GM19397 (cell line): ENCODE measurements at regions not wholly inside any gene's neighbourhood (a gene's known extent, or its start where the extent isn't known, plus 50 kb on each side); places are given as distances from the start of the nearest gene placed in this dataset.
"Not testable (repeated sequence)": the region's sequence is repeated elsewhere in the genome, so short reads cannot be mapped to it uniquely, and the experiment has no call there.

Experiments
- ATAC-seq: cut with Tn5 transposase; IDR thresholded peaks from one replicate; pipeline ENCODE4 v1.9.1; 2021; ENCODE audit warnings: mild to moderate bottlenecking, moderate library complexity; ENCODE audit not compliant: unreplicated experiment

DNA sequence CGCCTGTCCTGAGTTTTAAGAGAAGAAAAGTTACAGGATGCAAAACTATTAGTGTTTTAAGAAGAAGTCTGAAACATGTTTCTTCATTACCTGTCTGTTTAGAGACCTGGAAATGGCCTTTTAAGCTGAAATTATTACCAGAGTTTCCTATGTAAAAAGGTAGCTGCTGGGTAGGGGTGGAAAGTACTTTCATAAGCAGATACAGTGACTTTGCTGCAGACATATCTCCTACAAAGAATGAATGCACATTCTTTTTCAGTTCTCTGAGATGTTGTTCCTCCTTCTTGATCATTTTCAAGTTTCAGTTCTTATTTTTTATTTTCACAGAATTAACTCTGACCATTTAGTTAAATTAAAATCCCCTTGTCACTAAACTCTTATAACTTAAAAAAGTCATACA, 1329.6 kb downstream of the KCNT2 start:
- peak; percentile 54 for ATAC-seq

- no peak for ATAC-seq
Measured at GRCh38 chr1:195275710-195276109, 1332.5 kb downstream of the KCNT2 start.

DNA sequence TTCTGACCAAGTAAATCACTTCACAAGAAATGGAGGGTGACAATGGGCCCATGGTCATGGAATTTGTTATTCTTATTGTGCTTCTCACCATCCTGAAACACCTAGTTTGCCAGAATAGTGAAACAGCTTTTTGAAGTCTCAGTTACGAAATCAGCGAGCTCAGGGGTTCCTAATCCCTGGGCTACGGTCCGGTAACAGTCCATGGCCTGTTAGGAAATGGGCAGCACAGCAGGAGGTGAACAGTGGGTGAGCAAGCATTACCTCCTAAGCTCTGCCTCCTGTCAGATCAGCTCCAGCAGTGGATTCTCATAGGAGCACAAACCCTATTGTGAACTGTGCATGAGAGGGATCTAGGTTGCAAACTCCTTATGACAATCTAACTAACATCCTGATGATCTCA, 1356.3 kb downstream of the KCNT2 start:
- ATAC-seq: no peak

DNA sequence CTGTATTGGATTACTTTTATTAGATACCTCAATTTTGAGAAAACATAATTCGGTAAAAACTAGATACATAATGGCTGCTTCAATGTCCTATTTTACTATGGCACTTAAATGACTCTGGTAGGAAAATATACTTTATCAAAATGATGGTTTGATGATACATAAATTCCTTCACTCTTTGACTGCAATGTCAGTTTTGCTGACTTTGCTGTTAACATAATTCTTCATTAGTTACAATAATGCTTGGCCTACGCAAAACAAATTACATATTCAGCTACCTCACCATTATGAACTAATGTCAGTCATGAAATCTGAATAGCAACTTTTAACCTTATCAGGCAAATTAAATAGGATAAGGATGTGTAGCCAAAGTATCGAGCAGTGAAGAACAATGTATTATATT, 1364.7 kb downstream of the KCNT2 start:
- no peak for ATAC-seq

GRCh38 chr1:195241066-195241465, 1367.2 kb downstream of the KCNT2 start:
- no peak for ATAC-seq

GRCh38 chr1:195238313-195238712, 1369.9 kb downstream of the KCNT2 start:
- no peak for ATAC-seq

DNA sequence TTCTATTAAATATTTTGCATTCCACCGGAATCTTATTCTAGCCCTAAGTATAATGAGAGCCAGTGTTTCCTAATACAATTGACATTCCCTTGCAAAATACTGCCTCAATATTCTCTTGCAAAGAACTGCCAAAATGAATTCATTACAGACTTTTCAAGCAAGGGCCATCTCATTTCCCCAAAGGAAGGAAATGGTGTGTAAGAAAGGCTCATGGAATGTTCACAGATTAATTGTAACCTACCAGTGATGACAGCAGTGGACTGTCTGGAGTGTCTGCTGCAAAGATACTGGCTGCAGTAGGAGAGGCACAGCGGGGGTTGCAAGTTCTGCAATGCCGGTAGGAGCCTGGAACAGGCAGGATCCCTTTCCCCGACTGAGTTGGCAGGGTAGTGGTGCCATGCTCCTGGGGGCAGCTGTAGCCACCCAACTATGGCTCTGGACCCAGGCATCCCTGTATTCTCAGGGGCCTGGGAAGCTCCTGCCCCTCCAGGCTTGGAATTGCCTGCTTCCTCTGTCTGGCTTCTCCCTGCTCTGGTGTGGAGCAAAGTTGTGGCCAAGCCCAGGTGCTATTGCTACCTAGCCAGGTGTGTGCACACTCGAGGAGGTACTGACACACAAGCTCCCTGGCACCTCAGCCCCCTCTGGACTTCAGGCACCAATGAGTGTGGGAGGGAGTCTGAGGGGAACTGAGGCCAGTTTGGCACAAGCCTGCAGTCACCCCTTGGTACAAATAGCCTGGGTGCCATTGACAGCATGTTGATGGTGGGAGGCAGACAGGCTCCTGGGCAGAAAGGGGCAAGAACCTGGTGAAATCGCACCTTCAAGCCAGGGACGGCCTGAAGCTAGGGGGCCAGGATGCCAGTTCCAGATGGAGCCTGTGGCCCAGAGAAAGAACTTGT, 1371.0 kb downstream of the KCNT2 start:
- no peak for ATAC-seq

DNA sequence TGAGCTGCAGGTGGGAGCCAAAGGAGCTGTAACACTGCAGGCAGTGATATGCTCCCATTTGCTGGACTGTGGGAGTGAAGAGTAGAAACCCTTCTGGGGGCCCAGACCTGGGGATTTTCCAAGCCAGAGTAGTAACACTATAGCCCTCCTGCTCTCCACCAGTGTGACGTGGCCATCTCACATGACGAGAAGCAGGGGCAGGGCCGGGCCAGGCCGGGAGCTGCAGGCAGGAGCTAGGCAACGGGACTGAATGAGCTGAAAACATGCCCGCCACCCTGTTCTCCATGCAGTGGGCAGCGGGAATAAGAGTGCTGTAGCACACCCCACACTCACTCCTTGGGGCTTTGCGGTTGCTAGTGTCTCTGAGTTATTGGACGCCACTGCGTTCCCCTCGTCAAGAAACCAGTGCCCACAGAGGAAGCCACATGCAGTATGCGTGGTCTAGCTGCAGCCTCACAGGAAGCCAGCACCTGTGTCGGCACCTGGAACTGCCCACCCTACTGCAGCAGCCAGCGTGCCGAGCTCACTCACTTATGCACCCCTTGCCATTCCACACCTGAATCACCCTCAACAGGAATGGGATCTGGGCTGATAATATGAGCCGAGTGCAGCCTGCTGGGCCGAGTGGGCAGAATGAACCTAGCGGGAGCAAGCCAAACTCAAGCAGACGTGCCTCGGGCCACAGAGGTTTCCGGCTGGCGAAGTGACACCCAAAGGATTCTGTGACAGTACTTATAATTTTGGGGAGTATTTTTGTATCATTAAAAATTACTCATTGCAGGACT, 1389.6 kb downstream of the KCNT2 start:
- no peak for ATAC-seq

GRCh38 chr1:195202241-195202640, 1406.0 kb downstream of the KCNT2 start:
- ATAC-seq: no peak

DNA sequence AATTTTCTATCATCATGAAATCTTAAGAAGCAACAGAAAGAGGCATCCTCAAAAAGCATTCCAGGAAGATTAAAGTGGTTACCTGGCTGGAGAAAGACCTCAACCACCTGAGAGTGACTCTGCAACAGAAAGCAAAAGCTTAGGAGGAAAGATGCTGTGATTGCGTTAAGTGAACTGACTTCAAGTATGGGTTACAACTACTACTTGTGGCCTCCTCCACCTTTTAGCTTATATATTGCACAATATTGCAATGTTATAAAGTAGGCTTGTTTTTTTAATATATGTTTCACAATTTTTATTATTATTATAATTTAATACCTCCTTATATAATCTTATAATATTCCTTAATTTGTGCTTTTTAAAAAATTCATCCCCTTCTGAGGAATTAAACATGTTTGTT, 1407.5 kb downstream of the KCNT2 start:
- ATAC-seq: no peak

GRCh38 chr1:195197116-195197515, 1411.1 kb downstream of the KCNT2 start:
- ATAC-seq: no peak

DNA sequence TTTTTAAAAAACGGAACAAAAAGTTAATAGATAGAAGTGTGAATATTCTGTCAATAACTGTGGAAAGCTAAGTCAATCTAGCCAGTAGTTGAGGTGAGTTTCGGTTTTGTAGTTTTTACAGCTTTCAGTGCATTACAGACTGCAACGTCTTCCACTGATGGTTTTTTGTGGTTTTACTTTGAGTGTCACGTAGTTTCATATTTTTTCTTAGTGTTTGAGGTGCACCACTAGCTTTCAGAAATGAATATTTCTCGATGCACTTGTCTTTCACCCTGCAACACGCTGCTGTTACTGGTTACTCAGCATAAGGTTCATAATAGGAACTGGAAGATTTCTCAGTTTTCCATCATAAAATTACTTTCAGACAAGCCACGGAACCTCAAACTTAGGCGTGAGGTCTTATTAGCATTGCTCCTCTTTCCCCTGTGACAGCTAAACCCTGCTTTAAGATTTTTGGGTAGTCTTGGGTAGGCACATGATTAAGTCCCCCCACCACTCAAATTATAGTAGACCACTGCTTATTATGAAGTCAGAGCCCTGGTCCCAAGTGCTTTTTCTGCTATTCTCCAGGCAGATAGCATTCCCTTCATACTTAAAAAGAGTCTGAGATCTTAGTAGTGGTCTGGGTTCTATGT, 1412.7 kb downstream of the KCNT2 start:
- peak; percentile 98 for ATAC-seq

DNA sequence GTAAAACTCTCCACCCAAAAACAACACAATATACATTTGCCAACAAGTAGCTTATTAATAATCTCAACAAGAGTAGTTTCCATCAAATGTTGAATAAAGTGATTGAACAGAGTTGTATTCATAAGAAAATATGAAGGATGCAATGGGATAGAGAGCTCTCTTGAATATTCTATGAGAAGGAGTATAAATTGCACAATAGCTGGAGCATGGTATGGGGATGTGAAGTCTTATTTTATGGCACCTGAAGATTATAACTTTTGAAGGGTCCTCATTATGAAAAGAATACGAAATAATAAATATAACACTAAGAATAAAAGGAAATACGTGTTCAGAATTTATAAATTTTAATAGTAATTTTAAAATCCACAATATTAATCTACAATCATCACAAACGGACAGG, 1415.1 kb downstream of the KCNT2 start:
- no peak for ATAC-seq

GRCh38 chr1:195188821-195189220, 1419.4 kb downstream of the KCNT2 start:
- ATAC-seq: no peak

DNA sequence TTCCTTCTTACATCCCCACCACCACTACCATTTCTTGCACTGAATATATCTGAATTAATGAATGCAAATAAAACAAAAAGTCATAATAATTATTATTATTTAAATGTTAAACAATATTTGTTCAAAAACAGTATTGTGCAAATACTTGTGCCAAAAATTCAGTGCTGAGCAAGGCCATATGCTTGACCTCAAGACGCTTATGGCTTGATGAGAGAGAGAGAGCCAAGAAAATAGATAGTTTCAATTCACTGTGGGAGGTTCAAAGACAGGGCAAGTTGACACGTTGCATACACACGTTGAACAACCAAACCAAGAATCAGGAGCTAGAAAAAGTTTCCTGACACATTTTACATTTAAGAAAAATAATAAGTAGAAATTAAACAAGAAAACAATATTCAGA, 1421.7 kb downstream of the KCNT2 start:
- no peak for ATAC-seq

DNA sequence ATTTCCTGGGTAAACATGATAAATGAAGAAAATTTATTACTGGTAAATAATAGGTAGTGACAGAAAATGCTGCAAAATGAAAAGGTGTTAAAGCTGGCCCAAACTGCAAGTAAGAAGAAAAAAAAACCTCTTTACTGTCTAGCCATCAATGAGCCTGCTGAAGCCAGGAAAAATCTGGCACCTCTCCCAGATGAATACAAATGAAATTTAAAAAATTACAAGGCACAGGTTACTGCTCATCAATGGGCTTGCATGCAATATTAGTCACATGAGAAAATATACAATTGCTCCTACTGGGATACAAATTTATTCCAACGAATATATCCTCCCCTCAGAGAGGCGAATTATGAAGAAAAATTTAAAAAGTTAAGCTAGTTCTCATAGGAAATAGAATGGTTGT, 1422.5 kb downstream of the KCNT2 start:
- ATAC-seq: no peak

- no peak for ATAC-seq
Measured at GRCh38 chr1:195185321-195185720, 1422.9 kb downstream of the KCNT2 start.

DNA sequence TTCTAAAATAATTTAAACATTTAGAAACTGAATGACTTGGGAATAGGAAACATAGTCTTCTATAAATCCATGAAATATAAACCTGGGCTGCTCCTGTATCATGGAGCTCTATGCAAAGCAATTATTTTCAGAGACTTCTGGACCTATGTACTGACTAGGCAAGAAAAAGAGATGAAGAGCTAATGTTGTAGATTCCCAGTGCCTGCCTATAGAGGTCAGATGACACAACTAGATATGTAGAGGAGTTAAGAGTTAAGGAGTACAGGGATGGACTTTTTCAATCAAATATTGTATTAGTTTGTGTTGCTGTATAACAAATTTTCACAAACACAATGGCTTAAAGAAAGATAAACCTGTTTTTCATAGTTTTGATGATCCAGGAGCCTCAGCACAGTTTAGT, 1434.5 kb downstream of the KCNT2 start:
- no peak for ATAC-seq

DNA sequence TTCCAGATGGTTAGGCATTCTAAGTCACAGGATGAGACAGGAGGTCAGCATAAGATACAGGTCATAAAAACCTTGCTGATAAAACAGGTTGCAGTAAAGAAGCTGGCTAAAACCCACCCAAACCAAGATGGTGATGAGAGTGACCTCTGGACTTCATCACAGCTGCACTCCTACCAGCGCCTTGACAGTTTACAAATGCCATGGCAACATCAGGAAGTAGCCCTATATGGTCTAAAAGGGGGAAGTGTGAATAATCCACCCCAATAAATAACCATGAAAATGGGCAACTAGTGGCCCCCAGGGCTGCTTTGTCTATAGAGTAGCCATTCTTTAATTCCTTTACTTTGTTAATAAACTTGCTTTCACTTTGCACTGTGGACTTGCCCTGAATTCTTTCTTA, 1448.4 kb downstream of the KCNT2 start:
- ATAC-seq: not testable (repeated sequence)

- ATAC-seq: no peak
Measured at GRCh38 chr1:195158091-195158490, 1450.1 kb downstream of the KCNT2 start.

DNA sequence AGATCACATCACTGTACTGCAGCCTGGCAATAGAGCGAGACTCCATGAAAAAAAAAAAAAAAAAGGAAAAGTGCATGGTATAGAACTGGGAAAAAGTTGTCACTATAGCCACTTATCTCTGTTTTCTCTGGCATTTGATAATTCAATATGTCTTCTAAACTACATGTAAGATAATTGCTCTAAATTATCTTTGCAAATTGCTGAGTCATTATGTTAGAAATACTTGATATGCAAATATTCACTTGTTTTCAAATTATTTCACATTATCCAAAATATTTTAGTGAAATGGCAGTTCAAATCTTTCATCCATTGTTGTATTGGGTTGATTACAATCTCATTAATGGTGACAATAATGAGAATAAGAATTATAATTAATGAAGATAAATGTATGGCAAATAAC, 1455.1 kb downstream of the KCNT2 start:
- no peak for ATAC-seq

DNA sequence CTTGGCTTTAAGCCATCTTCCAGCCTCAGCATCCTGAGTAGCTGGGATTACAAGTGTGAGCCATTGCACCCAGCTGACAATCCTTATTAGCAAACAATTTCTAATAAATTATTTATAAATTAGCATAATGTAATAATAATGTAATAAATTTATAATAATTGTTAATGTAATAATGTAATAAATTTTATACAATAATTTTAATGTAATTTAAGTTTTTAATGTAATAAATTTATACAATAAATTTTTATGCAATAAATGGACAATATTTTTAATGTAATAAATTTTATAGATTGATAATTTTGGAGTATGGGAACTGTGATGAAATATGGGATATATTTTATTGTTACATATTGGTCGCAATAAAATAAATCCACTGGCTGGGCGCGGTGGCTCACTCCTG, 1457.5 kb downstream of the KCNT2 start:
- ATAC-seq: no peak
